GM21360 (cell line): ENCODE measurements at regions not wholly inside any gene's neighbourhood (a gene's known extent, or its start where the extent isn't known, plus 50 kb on each side); places are given as distances from the start of the nearest gene placed in this dataset.
"Not testable (repeated sequence)": the region's sequence is repeated elsewhere in the genome, so short reads cannot be mapped to it uniquely, and the experiment has no call there.

Source experiments
- ATAC-seq: cut with Tn5 transposase; IDR thresholded peaks from one replicate; pipeline ENCODE4 v1.9.1; 2021; ENCODE audit warnings: mild to moderate bottlenecking, moderate library complexity; ENCODE audit not compliant: unreplicated experiment

GRCh38 chr1:69070660-69071373 lies 496.9 kb upstream of the LRRC7 start:
- no peak for ATAC-seq

DNA sequence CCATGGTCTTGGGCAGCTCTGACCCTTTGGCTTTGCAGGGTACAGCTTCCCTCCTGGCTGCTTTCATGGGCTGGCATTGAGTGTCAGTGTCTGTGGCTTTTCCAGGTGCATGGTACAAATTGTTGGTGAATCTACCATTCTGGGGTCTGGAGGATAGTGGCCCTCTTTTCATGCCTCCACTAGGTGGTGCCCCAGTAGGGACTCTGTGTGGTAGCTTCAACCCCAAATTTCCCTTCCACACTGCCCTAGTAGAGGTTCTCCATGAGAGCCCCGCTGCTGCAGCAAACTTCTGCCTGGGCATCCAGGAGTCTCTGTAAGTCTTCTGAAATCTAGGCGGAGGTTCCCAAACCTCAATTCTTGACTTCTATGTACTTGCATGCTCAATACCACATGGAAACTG lies 494.5 kb upstream of the LRRC7 start:
- ATAC-seq: no peak

DNA sequence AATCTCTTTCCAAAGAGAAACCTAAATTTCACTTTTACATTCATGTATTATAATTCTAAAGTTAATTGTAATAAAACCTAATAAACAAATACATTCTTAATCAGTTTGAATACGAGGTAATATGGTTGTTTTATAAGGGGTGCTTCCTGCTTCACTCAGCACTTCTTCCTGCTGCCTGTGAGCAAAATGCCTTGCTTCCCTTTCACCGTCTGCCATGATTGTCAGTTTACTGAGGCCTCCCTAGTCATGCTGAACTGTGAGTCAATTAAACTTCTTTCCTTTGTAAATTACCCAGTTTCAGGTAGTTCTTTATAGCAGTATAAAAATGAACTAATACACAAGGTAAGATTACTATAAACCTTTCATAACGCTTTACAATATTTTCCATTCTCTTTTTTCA lies 491.1 kb upstream of the LRRC7 start:
- no peak for ATAC-seq

- ATAC-seq: no peak
These were observed 490.5 kb upstream of the LRRC7 start for GRCh38 chr1:69077198-69077597.

DNA sequence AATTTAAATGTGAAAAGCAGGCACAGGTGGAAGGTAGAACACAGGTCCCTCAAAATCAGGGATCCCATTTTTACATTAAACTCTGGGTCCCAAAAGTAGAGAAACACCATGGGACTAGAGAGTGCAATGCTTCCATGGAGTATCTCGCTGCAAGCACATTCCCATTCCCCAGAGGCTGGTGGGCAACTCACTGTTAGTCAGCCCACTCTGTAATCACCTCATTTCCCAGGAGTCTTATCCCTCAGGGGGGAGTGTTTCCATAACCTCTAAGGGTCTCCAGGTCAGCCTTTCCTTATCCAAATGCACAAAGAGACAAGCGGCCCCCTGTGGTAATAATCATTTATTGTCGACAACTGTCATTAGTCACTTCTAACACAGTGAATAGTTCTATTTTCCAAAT lies 490.1 kb upstream of the LRRC7 start:
- ATAC-seq: no peak

DNA sequence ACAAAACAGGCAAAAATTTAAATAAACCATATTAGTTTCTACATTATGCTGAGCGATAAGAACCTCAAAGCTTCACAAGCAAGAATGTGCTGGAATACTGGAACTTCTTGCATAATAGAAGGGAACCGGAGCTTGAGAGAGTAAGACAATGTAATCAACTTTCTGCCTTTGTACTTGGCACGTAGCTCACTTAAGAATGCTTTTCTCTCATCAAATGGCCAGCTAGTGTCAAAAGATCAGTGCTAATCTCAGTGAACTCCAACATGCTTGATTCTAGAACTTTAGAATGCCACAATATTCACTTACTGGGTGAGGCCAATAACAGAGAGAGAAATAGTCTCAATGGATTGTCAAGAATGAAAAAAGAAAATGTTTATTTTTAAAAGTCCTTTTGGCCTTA lies 486.1 kb upstream of the LRRC7 start:
- ATAC-seq: no peak

GRCh38 chr1:69082312-69082711 lies 485.4 kb upstream of the LRRC7 start:
- no peak for ATAC-seq

DNA sequence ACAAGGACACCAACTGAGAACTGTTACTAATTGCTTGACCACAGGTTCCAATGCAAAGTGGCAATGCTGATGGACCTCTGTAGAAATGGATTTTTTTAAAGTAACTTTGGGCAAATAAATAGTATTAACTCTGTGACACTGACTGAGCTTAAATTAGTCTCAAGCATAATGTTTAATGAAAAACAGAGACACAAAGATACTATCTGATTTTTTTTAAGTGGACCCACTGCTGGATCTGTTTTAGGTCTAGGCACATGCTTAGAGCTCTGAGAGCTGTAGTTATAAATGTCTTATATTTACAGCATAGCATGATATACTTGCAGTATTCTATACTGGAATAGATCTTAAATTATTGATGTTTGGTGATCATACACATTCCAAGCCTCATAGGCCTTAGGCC lies 481.6 kb upstream of the LRRC7 start:
- ATAC-seq: no peak

DNA sequence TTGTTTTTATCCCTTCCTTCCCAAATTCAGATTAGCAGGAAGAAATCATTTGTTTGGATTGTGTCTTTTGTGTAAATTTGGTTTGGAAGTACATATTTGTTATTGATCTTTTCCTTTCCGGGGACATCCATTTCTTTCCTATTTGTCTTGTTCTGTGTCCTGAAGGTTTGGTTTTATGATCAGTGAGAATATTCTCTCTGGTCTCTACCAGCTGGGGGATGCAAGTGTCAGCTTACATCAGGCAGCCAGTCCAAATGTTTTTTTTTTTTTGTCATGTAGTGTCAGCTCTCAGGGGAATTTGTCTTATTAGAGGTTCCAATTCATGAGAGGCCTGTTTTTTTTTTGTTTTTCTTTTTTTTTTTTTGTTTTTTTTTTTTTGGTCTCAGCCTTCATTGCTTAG lies 479.2 kb upstream of the LRRC7 start:
- ATAC-seq: no peak

- no peak for ATAC-seq
These were observed 477.6 kb upstream of the LRRC7 start for GRCh38 chr1:69090170-69090569.

- no peak for ATAC-seq
These were observed 477.0 kb upstream of the LRRC7 start for GRCh38 chr1:69090752-69091151.

GRCh38 chr1:69102058-69102457 lies 465.7 kb upstream of the LRRC7 start:
- not testable (repeated sequence) for ATAC-seq

DNA sequence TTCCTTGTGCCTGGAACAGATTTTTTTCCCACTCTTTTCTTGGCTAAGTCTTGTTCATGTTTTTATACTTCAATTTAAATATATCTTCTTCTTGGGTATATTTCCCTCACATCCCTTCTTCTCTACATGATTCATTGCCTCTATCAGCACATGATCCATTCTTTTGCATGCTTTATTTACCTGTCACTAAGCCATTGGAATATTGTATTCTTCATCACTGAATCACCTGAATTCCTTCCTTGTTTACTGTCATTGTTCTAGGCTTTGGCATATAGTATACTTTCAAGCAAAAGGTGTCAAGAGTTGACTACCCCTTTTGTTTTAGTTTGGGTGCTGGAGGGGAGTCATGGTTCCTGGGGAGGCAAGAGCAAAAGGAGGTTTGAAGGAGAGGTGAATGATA lies 464.5 kb upstream of the LRRC7 start:
- no peak for ATAC-seq

DNA sequence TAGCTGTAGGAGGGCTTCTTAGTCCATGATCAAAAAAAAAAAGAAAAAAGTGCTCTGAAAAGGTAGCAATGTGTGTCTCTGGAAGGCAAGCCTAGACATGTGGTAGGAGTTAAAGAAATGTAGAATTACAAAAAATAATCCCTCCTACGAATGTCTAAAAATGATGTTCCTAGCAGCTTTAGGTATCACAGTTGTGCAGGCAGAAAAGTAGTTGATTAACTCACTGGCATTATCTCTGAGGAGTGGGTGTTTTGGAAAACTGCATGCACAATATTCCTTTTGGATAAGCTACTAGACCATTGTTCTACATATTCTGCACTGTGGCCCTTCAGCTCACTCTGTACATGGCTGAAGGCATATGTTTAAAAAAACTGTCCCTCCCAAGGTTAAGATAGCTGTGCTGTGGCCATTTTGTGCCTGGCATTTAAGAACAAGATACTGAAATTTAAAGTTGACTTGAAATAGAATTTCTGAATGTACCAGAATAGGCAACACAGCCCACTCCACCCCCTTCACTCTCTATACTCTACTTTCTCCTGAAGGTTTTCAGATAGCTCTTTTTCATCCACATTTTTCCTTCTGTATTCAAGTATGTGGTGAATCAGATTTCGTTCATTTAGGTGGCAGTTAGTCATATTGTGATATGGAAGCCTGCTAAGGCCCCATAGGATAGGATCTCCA lies 463.9 kb upstream of the LRRC7 start:
- no peak for ATAC-seq

- ATAC-seq: no peak
These were observed 462.8 kb upstream of the LRRC7 start for GRCh38 chr1:69104894-69105293.

DNA sequence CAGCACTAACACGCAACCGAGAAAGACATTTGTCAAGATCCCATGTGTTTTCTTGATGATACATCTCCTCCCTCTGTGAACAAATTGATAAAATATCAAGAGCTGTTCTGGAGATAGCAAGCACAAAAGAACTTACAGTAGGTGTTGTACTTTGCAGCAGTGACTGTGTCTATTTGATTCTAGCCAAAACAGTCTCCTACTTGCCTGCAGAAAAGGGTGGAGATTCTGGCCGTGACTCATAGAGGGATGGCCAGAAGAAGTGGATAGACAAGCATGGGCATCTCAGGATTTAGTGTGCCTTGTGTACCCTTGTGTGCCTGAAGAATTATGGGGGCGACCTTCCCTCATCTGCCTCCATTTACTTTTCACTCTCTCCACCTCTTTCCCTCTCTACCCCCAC lies 458.4 kb upstream of the LRRC7 start:
- no peak for ATAC-seq

- ATAC-seq: no peak
These were observed 456.9 kb upstream of the LRRC7 start for GRCh38 chr1:69110851-69111250.

DNA sequence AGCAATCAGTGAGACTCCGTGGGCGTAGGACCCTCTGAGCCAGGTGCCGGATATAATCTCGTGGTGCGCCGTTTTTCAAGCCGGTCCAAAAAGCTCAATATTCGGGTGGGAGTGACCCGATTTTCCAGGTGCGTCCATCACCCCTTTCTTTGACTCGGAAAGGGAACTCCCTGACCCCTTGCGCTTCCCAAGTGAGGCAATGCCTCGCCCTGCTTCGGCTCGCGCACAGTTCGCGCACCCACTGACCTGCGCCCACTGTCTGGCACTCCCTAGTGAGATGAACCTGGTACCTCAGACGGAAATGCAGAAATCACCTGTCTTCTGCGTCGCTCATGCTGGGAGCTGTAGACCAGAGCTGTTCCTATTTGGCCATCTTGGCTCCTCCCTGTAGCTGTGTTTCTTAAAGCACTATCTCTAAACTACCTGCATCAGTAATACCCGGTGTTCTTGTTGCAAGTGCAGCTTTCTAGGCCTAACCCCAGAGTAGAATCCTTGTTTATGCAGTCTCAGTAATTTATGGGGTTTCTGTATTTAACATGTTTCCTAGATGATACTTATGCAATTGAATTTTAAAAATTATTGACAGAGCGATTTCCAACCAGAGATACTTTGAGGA lies 447.5 kb upstream of the LRRC7 start:
- not testable (repeated sequence) for ATAC-seq

DNA sequence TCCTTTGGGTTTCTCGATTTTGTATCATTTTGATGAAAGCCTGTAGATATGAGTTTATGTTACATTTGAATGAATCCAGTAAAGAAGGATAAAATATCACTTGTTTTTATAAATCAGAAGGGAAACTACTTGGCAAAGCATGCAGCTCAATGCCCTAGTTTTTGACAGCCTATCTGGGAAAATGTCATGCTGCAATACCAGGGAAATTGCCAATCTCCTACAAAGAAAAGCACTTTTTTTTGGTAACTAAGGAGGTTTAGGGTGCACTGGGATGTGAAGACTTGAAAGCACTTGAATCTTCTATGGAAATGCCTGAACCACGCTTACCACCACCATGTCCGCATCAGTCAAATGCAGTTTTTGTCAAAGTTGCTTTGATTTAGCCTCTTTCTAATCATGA lies 446.9 kb upstream of the LRRC7 start:
- ATAC-seq: no peak

- no peak for ATAC-seq
These were observed 446.0 kb upstream of the LRRC7 start for GRCh38 chr1:69121723-69122122.

GRCh38 chr1:69122373-69122772 lies 445.3 kb upstream of the LRRC7 start:
- no peak for ATAC-seq

- ATAC-seq: no peak
These were observed 444.2 kb upstream of the LRRC7 start for GRCh38 chr1:69123486-69123885.
